Astrocyte of the spinal cord (primary cell): ENCODE measurements at regions not wholly inside any gene's neighbourhood (a gene's known extent, or its start where the extent isn't known, plus 50 kb on each side); places are given as distances from the start of the nearest gene placed in this dataset.

Experiments used
- DNase-seq: peaks from one replicate; pipeline ENCODE4 v3.0.0; 2011; ENCODE audit warnings: low read depth, low spot score
- H3K4me3 ChIP-seq: 2 replicates; pipeline ENCODE4 v1.5.1; 2011; ENCODE audit warnings: low read depth, mild to moderate bottlenecking, low read length, moderate library complexity
- CTCF ChIP-seq: IDR thresholded peaks from 2 replicates; pipeline ENCODE4 v1.5.1; 2012; ENCODE audit warnings: low read depth, mild to moderate bottlenecking, low read length, inconsistent platforms
- in situ Hi-C: cut with HindIII; loops from 2 replicates; pipeline ENCODE4 v1.10.0; 2017; ENCODE audit warnings: low sequenced_read_pairs

DNA sequence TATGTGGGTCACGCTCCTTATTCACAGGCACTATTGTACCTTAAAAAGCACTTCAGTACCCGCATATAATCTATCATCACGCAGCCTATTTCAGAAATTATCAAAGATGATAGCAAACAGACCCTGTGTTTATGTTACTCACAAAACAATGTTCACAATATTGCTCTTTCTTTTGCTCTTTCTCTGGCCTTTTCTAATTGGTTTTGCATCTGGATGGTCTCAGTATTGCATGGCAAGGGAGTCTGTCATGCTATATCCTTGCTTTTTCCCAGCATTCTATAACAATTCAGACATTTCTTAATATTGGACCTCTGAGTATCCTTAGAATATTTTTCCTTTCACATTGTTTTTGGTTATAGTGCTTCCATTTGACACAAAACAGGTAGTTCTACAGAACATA is 541.8 kb upstream of the KLF12 start:
- H3K4me3 ChIP-seq: no peak overlapping the region
- no peak for DNase-seq
- in situ Hi-C loops: no loop called here
- no peak for TF ChIP-seq CTCF

DNA sequence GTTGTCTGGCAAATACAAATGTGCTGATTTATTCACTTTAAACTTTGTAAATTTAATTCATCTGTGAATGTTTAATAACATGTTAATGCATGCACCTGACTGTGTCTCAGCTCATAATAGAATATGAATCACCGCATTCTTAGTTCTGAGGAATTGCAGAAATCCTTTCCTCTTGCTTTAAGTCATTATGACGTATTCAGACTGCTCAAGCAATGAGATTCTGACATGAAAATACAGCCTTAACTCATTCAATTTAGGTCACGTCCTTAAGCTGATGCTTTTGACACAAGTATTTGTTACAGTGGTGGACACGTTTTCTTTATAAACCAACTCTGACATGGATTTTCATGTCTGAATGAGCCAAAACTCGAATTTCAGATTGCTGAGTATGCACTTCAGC is 541.0 kb upstream of the KLF12 start:
- H3K4me3 ChIP-seq: no peak overlapping the region
- DNase-seq: peak; percentile 15
- no peak for TF ChIP-seq CTCF
- in situ Hi-C loops: no loop called here

DNA sequence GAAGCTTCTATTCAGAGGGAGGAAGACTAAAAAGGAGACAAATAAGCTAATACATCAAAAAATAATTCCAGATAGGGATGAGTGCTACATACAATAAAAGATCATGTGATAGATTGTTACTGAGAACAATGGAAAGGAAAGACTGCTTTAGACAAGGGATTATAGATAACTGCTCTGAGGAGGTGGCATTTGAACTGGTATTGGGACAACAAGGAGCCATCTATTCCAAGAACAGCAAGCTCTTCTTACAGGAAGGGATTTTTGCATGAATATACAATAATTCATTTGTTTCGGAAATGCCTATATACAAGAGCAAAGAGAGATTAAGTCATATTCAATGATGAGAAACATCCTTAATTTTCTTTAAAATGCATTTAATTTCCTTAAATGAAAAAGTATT is 540.5 kb upstream of the KLF12 start:
- H3K4me3 ChIP-seq: no peak overlapping the region
- no peak for DNase-seq
- in situ Hi-C loops: no loop called here
- TF ChIP-seq CTCF: no peak

GRCh38 chr13:74669149-74669548 is 534.9 kb upstream of the KLF12 start:
- in situ Hi-C loops: no loop called here
- DNase-seq: no peak
- H3K4me3 ChIP-seq: no peak overlapping the region
- TF ChIP-seq CTCF: no peak

DNA sequence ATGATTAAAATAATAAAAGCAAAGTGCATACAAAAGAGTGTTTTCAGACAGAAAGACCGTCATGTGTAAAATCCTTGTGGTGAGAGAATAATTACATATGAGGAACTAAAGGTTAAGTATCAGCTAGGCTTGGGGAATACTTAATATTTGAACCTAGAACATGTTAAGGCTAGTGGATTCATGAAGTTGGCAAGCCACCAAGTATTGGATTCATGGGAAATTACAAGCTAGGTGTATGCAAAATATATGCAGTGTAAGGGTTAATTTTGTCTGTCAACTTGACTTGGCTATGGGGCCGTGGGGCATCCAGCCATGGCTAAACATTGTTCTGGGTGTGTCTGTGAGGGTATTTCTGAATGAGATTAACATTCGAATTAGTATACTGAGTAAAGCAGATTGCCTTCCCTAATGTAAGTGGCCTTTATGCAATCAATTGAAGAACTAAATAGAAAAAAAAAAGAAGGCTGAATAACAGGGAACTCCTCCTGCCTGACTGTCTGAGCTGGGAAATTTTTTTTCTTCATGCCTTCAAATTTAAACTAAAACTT is 533.5 kb upstream of the KLF12 start:
- in situ Hi-C loops: no loop called here
- DNase-seq: no peak
- no peak for TF ChIP-seq CTCF
- no peak overlapping the region for H3K4me3 ChIP-seq

- TF ChIP-seq CTCF: no peak
- H3K4me3 ChIP-seq: no peak overlapping the region
- no peak for DNase-seq
- in situ Hi-C loops: no loop called here
Measured at GRCh38 chr13:74662905-74663304, 528.7 kb upstream of the KLF12 start.

GRCh38 chr13:74661851-74662250 is 527.6 kb upstream of the KLF12 start:
- no peak for DNase-seq
- no peak overlapping the region for H3K4me3 ChIP-seq
- no peak for TF ChIP-seq CTCF
- in situ Hi-C loops: no loop called here
